GM21360 (cell line): ENCODE measurements at regions not wholly inside any gene's neighbourhood (a gene's known extent, or its start where the extent isn't known, plus 50 kb on each side); places are given as distances from the start of the nearest gene placed in this dataset.

Experiments
- ATAC-seq: cut with Tn5 transposase; IDR thresholded peaks from one replicate; pipeline ENCODE4 v1.9.1; 2021; ENCODE audit warnings: mild to moderate bottlenecking, moderate library complexity; ENCODE audit not compliant: unreplicated experiment

- ATAC-seq = no peak
Measured at GRCh38 chr1:48164571-48164970, 57.9 kb upstream of the SLC5A9 start.

- no peak for ATAC-seq
Measured at GRCh38 chr1:48160486-48161132, 61.9 kb upstream of the SLC5A9 start.

- ATAC-seq = no peak
Measured at GRCh38 chr1:48139275-48139674, 83.2 kb upstream of the SLC5A9 start.

GRCh38 chr1:48127735-48128685 lies 94.5 kb upstream of the SLC5A9 start:
- no peak for ATAC-seq

GRCh38 chr1:48123647-48124046 lies 98.9 kb upstream of the SLC5A9 start:
- ATAC-seq = no peak

GRCh38 chr1:48121955-48122354 lies 100.6 kb upstream of the SLC5A9 start:
- no peak for ATAC-seq

GRCh38 chr1:48120621-48121020 lies 101.9 kb upstream of the SLC5A9 start:
- ATAC-seq = no peak

GRCh38 chr1:48115835-48116234 lies 106.7 kb upstream of the SLC5A9 start:
- no peak for ATAC-seq

- no peak for ATAC-seq
Measured at GRCh38 chr1:48114596-48115382, 107.7 kb upstream of the SLC5A9 start.

GRCh38 chr1:48109390-48110013 lies 112.3 kb upstream of the TRABD2B start:
- ATAC-seq = no peak

GRCh38 chr1:48107516-48107915 lies 110.3 kb upstream of the TRABD2B start:
- ATAC-seq = no peak

GRCh38 chr1:48106049-48106448 lies 108.9 kb upstream of the TRABD2B start:
- ATAC-seq = no peak

GRCh38 chr1:48105165-48105564 lies 108.0 kb upstream of the TRABD2B start:
- ATAC-seq = no peak

GRCh38 chr1:48103495-48103894 lies 106.3 kb upstream of the TRABD2B start:
- ATAC-seq = no peak

GRCh38 chr1:48102766-48103165 lies 105.6 kb upstream of the TRABD2B start:
- ATAC-seq = no peak

GRCh38 chr1:48099072-48099773 lies 102.0 kb upstream of the TRABD2B start:
- no peak for ATAC-seq

GRCh38 chr1:48093696-48094528 lies 96.7 kb upstream of the TRABD2B start:
- peak; percentile 98 for ATAC-seq

GRCh38 chr1:48093147-48093546 lies 96.0 kb upstream of the TRABD2B start:
- no peak for ATAC-seq

GRCh38 chr1:48092401-48092800 lies 95.2 kb upstream of the TRABD2B start:
- no peak for ATAC-seq
